Gastrocnemius medialis (tissue), 4 donors: ENCODE measurements at regions not wholly inside any gene's neighbourhood (a gene's known extent, or its start where the extent isn't known, plus 50 kb on each side); places are given as distances from the start of the nearest gene placed in this dataset.

Experiments used
- CTCF ChIP-seq, 5 experiments: fragments of 450-650 bp in 3 of 5; fragments of 200-600 bp in 2 of 5; sonication (generic) in 2 of 5; IDR thresholded peaks in 4 of 5; conservative IDR thresholded peaks in 1 of 5; 1 replicate in 4 of 5; 2 replicates in 1 of 5; pipeline ENCODE4 v1.5.1; 2016 to 2019; ENCODE audit warnings: antibody characterized with exemption in 5 of 5, mild to moderate bottlenecking in 3 of 5, moderate library complexity in 3 of 5
- POLR2A ChIP-seq, 2 donors: fragments of 450-650 bp; IDR thresholded peaks; one replicate each; pipeline ENCODE4 v1.6.1; 2017; ENCODE audit warnings: antibody characterized with exemption in 2 of 2, mild to moderate bottlenecking in 2 of 2, moderate library complexity in 2 of 2

DNA sequence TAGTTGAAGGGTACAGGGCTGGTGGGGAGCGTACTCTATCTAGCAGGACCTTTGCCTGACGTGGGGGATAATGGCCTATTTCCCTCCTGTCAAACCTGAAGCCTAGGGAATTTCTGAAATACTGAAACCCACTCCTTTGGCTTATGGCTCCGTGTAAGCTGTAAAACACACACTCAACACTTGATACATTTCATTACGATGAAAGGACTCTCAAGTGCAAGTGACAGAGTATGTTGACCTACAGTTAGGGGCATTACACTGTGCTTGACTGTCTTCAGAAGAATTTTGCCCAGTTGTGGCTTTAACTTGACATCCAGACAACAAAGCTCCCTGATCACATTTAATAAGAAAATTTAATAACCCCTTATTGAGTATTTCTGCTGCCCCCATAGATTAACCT is 194.3 kb downstream of the BAMBI start:
- TF ChIP-seq CTCF (IDR thresholded peaks at IDR 0.05 in 4 of 5, conservative IDR thresholded peaks at IDR 0.05 in 1 of 5), result no peak
- no peak for TF ChIP-seq POLR2A (IDR thresholded peaks at IDR 0.05)
